Erythroblast (primary cell): ENCODE measurements at regions not wholly inside any gene's neighbourhood (a gene's known extent, or its start where the extent isn't known, plus 50 kb on each side); places are given as distances from the start of the nearest gene placed in this dataset.

Source experiments
- GATA1 ChIP-seq: IDR thresholded peaks from 2 replicates; pipeline ENCODE4 v1.6.1; 2011; ENCODE audit warnings: low read depth, mild to moderate bottlenecking, control low read depth, low read length, moderate library complexity
- POLR2A ChIP-seq: IDR thresholded peaks from 2 replicates; pipeline ENCODE4 v1.6.1; 2011; ENCODE audit warnings: mild to moderate bottlenecking, low read length

- TF ChIP-seq POLR2A: no peak
- no peak for TF ChIP-seq GATA1
These were observed 261.0 kb downstream of the HRH4 start for GRCh38 chr18:24721388-24721787.
